ENCODE measurements at regions not wholly inside any gene's neighbourhood (a gene's known extent, or its start where the extent isn't known, plus 50 kb on each side); places are given as distances from the start of the nearest gene placed in this dataset.

DNA sequence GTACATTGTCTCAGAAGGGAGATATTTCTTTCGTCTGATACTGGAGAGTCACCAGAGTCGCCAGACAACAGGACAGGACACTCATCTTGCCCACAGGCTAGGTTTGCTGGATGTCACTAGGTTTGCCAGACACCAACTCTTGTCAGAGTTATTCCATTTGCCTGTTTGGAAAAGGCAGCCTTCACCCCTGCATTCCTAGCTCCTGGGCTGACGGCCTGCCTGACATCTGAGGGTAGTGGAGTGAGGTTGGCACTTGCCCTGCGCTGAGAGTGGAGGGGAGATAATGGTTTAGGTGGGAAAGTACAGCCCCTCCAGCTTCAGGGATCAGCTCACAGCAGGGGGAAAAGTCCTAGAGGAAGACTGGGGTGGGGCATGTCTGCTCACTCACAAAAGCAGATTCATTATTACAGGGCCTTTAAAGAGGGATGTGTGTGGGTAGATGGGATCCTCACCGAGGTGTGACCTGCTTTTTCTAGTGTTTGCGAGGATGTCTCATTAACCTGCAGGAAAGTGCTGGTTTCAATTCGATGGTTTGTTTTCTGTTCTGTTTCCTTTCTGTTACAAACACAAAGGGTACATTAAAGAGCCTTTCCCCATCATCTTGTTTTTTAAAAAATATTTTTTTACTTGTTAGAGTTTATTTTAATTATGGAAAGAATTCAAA, 79.3 kb upstream of the TNS3 start:
- TF ChIP-seq, protein P1, sequence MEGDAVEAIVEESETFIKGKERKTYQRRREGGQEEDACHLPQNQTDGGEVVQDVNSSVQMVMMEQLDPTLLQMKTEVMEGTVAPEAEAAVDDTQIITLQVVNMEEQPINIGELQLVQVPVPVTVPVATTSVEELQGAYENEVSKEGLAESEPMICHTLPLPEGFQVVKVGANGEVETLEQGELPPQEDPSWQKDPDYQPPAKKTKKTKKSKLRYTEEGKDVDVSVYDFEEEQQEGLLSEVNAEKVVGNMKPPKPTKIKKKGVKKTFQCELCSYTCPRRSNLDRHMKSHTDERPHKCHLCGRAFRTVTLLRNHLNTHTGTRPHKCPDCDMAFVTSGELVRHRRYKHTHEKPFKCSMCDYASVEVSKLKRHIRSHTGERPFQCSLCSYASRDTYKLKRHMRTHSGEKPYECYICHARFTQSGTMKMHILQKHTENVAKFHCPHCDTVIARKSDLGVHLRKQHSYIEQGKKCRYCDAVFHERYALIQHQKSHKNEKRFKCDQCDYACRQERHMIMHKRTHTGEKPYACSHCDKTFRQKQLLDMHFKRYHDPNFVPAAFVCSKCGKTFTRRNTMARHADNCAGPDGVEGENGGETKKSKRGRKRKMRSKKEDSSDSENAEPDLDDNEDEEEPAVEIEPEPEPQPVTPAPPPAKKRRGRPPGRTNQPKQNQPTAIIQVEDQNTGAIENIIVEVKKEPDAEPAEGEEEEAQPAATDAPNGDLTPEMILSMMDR (IDR thresholded peaks at IDR 0.05): no peak
- no peak for TF ChIP-seq EZH2 (IDR thresholded peaks at IDR 0.05; ENCODE audit: borderline replicate concordance, insufficient read depth, low read depth, low read length, poor library complexity, severe bottlenecking)
